Liver (tissue), 7 donors: ENCODE measurements at regions not wholly inside any gene's neighbourhood (a gene's known extent, or its start where the extent isn't known, plus 50 kb on each side); places are given as distances from the start of the nearest gene placed in this dataset.

ENCODE experiments used
- DNase-seq: peaks from one replicate; pipeline ENCODE4 v3.0.0-alpha.2; 2017; ENCODE audit warnings: low spot score
- H3K27ac ChIP-seq, 2 donors: one replicate each; pipeline ENCODE4 v1.7.0; 2013; ENCODE audit warnings: inconsistent platforms in 2 of 2, low read length in 2 of 2, control low read depth in 1 of 2, low read depth in 1 of 2, mild to moderate bottlenecking in 1 of 2
- H3K27me3 ChIP-seq, 4 donors: one replicate each; pipeline versions ENCODE4 v1.6.1 to v1.7.0; 2013; ENCODE audit warnings: low read length in 3 of 4, inconsistent platforms in 1 of 4, mild to moderate bottlenecking in 1 of 4, moderate library complexity in 1 of 4; ENCODE audit not compliant: control insufficient read depth in 4 of 4, insufficient read depth in 4 of 4
- H3K36me3 ChIP-seq, 4 donors: one replicate each; pipeline versions ENCODE4 v1.6.1 to v1.7.0; 2013; ENCODE audit warnings: low read length in 3 of 4, mild to moderate bottlenecking in 3 of 4, low read depth in 1 of 4, moderate library complexity in 1 of 4; ENCODE audit not compliant: control insufficient read depth in 4 of 4, insufficient read depth in 3 of 4
- H3K4me1 ChIP-seq, 4 donors: one replicate each; pipeline versions ENCODE4 v1.6.1 to v1.7.0; 2013; ENCODE audit warnings: low read length in 3 of 4, mild to moderate bottlenecking in 3 of 4, moderate library complexity in 1 of 4; ENCODE audit not compliant: control insufficient read depth in 4 of 4, insufficient read depth in 4 of 4
- H3K4me3 ChIP-seq, 3 donors: one replicate each; pipeline versions ENCODE4 v1.6.1 to v1.7.0; 2013; ENCODE audit warnings: low read length in 3 of 3, control low read depth in 1 of 3, low read depth in 1 of 3, mild to moderate bottlenecking in 1 of 3
- H3K9ac ChIP-seq, 2 donors: one replicate each; pipeline ENCODE4 v1.7.0; 2013; ENCODE audit warnings: low read length in 2 of 2, mild to moderate bottlenecking in 2 of 2, moderate library complexity in 2 of 2, control low read depth in 1 of 2, low read depth in 1 of 2
- H3K9me3 ChIP-seq, 4 donors: one replicate each; pipeline versions ENCODE4 v1.6.1 to v1.7.0; 2013; ENCODE audit warnings: low read length in 3 of 4; ENCODE audit not compliant: control insufficient read depth in 4 of 4
- EGR1 ChIP-seq, 2 donors: IDR thresholded peaks; 2 replicates each; pipeline ENCODE4 v1.6.1; 2016 to 2018; ENCODE audit warnings: antibody characterized with exemption in 2 of 2, low read depth in 2 of 2
- FOXA1 ChIP-seq: IDR thresholded peaks from 2 replicates; pipeline ENCODE4 v1.6.1; 2016; ENCODE audit warnings: antibody characterized with exemption
- FOXA2 ChIP-seq: IDR thresholded peaks from 2 replicates; pipeline ENCODE4 v1.6.1; 2016; ENCODE audit warnings: antibody characterized with exemption
- HNF4A ChIP-seq, 2 donors: conservative IDR thresholded peaks; 2 replicates each; pipeline ENCODE4 v1.6.1; 2016; ENCODE audit warnings: antibody characterized with exemption in 2 of 2, mild to moderate bottlenecking in 2 of 2
- HNF4G ChIP-seq: IDR thresholded peaks from 2 replicates; pipeline ENCODE4 v1.6.1; 2016; ENCODE audit warnings: antibody characterized with exemption
- JUND ChIP-seq, 2 donors: IDR thresholded peaks; 2 replicates each; pipeline ENCODE4 v1.6.1; 2016; ENCODE audit warnings: antibody characterized with exemption in 2 of 2
- NR2F2 ChIP-seq: IDR thresholded peaks from 2 replicates; pipeline ENCODE4 v1.6.1; 2016; ENCODE audit warnings: antibody characterized with exemption
- RAD21 ChIP-seq, 2 donors: IDR thresholded peaks; 2 replicates each; pipeline ENCODE4 v1.6.1; 2016; ENCODE audit warnings: antibody characterized with exemption in 2 of 2, mild to moderate bottlenecking in 2 of 2
- RXRA ChIP-seq, 2 donors: IDR thresholded peaks; 2 replicates each; pipeline ENCODE4 v1.6.1; 2017 to 2018; ENCODE audit warnings: antibody characterized with exemption in 2 of 2, mild to moderate bottlenecking in 1 of 2
- TAF1 ChIP-seq: conservative IDR thresholded peaks from 2 replicates; pipeline ENCODE4 v1.6.1; 2016; ENCODE audit warnings: antibody characterized with exemption, mild to moderate bottlenecking
- WGBS: extraction: QIAGEN DNeasy Blood & Tissue Kit; methylation state at CpG from one replicate; pipeline ENCODE4 v1.1.7; 2013; 5-methylcytosine and 5-hydroxymethylcytosine counted together
- TF ChIP-seq, protein P1 (sequence below): IDR thresholded peaks from 2 replicates; pipeline ENCODE4 v1.6.1; 2016; ENCODE audit warnings: antibody characterized with exemption, mild to moderate bottlenecking
- TF ChIP-seq, protein P2 (sequence below): IDR thresholded peaks from 2 replicates; pipeline ENCODE4 v1.6.1; 2016; ENCODE audit warnings: antibody characterized with exemption
- TF ChIP-seq, protein P3 (sequence below): IDR thresholded peaks from 2 replicates; pipeline ENCODE4 v1.6.1; 2016; ENCODE audit warnings: antibody characterized with exemption
- donor health status: healthy.
- donor health status: healthy.
- donor health status: healthy.
- donor health status: healthy.

DNA sequence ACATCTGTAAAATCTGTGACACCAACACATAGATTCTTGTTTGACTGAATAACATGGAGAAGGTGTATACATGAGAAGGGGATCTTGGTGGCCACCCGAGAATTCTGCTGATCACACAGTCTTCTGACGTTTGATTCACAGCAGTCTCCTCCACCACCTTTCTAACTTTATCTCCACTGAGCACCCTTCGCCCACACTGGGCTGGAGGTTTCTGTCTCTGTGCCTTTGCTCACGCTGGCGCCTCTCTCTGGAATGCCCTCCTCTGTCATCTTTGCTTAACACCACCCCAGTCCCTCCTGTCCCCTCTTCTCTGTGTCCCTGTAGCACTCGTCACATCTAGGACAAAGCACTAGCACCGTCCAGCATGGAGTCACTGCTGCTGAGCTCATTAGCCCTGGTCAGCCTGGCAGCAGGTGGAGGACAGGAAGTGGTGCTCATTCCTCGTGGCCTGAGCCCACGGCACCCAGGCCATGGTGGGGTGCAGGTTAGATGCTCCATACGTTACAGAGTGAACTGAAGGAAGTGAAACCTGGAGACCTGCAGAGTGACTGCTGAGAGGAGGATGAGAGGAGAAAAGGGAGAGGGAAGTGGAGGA is 384.6 kb downstream of the UQCRFS1 start:
- H3K36me3 ChIP-seq = no peaks in the 10 kb centered on the region
- H3K9me3 ChIP-seq = no peaks in the 10 kb centered on the region
- H3K4me3 ChIP-seq = no peak overlapping the region
- peaks cover 0 to 9% (median 0%) of the 10 kb centered on the region in 4 donors for H3K27me3 ChIP-seq
- no peaks in the 10 kb centered on the region for H3K4me1 ChIP-seq
- TF ChIP-seq FOXA2 (no peak), RAD21 (IDR thresholded peaks at IDR 0.05) (no peak), HNF4A (conservative IDR thresholded peaks at IDR 0.05) (no peak), FOXA1 (no peak)
- TF ChIP-seq, protein P1, sequence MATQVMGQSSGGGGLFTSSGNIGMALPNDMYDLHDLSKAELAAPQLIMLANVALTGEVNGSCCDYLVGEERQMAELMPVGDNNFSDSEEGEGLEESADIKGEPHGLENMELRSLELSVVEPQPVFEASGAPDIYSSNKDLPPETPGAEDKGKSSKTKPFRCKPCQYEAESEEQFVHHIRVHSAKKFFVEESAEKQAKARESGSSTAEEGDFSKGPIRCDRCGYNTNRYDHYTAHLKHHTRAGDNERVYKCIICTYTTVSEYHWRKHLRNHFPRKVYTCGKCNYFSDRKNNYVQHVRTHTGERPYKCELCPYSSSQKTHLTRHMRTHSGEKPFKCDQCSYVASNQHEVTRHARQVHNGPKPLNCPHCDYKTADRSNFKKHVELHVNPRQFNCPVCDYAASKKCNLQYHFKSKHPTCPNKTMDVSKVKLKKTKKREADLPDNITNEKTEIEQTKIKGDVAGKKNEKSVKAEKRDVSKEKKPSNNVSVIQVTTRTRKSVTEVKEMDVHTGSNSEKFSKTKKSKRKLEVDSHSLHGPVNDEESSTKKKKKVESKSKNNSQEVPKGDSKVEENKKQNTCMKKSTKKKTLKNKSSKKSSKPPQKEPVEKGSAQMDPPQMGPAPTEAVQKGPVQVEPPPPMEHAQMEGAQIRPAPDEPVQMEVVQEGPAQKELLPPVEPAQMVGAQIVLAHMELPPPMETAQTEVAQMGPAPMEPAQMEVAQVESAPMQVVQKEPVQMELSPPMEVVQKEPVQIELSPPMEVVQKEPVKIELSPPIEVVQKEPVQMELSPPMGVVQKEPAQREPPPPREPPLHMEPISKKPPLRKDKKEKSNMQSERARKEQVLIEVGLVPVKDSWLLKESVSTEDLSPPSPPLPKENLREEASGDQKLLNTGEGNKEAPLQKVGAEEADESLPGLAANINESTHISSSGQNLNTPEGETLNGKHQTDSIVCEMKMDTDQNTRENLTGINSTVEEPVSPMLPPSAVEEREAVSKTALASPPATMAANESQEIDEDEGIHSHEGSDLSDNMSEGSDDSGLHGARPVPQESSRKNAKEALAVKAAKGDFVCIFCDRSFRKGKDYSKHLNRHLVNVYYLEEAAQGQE = no peak
- no peak for DNase-seq
- H3K27ac ChIP-seq = no peak overlapping the region
- 61% methylated on average over 10 of the region's 10 CpGs for WGBS
- H3K9ac ChIP-seq = no peak overlapping the region

DNA sequence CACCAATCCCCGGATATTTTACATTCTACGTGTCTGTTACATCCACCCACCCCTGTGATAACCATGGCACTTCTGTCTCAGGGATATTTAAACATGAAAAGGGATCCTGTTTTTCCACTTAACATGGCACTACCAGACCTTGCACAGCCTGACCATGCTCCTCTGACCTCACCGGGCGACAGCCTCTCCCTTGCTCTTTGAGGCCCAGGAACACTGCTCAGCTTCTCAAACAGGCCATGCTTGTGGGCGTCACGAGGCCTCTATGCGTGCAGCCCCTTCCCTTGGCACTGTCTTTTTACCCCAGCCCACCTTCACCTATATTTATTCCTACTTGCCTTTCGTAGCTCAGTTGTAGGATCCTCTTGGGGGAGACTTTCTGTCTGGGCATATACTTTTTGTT is 385.6 kb downstream of the UQCRFS1 start:
- 76% methylated on average over 8 of the region's 8 CpGs for WGBS
- Histone ChIP-seq H3K4me3 (no peak overlapping the region), H3K4me1 (no peaks in the 10 kb centered on the region), H3K27me3 (peaks cover 0 to 9% (median 0%) of the 10 kb centered on the region in 4 donors), H3K9ac (no peak overlapping the region), H3K36me3 (no peaks in the 10 kb centered on the region), H3K27ac (no peak overlapping the region), H3K9me3 (no peaks in the 10 kb centered on the region)
- TF ChIP-seq NR2F2 (no peak), RXRA (IDR thresholded peaks at IDR 0.05) (no peak), EGR1 (IDR thresholded peaks at IDR 0.05; ENCODE audit: low read depth in 2 of 2) (no peak), HNF4G (no peak), TAF1 (no peak), JUND (IDR thresholded peaks at IDR 0.05) (no peak)
- TF ChIP-seq, protein P2, sequence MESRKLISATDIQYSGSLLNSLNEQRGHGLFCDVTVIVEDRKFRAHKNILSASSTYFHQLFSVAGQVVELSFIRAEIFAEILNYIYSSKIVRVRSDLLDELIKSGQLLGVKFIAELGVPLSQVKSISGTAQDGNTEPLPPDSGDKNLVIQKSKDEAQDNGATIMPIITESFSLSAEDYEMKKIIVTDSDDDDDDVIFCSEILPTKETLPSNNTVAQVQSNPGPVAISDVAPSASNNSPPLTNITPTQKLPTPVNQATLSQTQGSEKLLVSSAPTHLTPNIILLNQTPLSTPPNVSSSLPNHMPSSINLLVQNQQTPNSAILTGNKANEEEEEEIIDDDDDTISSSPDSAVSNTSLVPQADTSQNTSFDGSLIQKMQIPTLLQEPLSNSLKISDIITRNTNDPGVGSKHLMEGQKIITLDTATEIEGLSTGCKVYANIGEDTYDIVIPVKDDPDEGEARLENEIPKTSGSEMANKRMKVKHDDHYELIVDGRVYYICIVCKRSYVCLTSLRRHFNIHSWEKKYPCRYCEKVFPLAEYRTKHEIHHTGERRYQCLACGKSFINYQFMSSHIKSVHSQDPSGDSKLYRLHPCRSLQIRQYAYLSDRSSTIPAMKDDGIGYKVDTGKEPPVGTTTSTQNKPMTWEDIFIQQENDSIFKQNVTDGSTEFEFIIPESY = no peak
- TF ChIP-seq, protein P3, sequence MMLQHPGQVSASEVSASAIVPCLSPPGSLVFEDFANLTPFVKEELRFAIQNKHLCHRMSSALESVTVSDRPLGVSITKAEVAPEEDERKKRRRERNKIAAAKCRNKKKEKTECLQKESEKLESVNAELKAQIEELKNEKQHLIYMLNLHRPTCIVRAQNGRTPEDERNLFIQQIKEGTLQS = no peak
- no peak for DNase-seq
